Uterus (tissue), 3 donors: ENCODE measurements at regions not wholly inside any gene's neighbourhood (a gene's known extent, or its start where the extent isn't known, plus 50 kb on each side); places are given as distances from the start of the nearest gene placed in this dataset.

Experiments used
- DNase-seq, 2 donors: peaks; one replicate each; pipeline ENCODE4 v3.0.0-alpha.2; 2019 to 2020
- H3K27ac ChIP-seq, 2 donors: fragments of 200-600 bp; sonication (generic); 1 replicate in 1 of 2; 2 replicates in 1 of 2; pipeline ENCODE4 v1.5.1; 2016 to 2018
- H3K27me3 ChIP-seq, 2 donors: fragments of 200-600 bp; sonication (generic); one replicate each; pipeline ENCODE4 v1.5.1; 2018 to 2019; ENCODE audit warnings: control low read depth in 1 of 2
- H3K36me3 ChIP-seq, 2 donors: fragments of 200-600 bp; sonication (generic); one replicate each; pipeline ENCODE4 v1.5.1; 2019; ENCODE audit warnings: control low read depth in 1 of 2
- H3K4me1 ChIP-seq, 2 donors: fragments of 200-600 bp; sonication (generic); one replicate each; pipeline ENCODE4 v1.5.1; 2018 to 2019; ENCODE audit warnings: control low read depth in 1 of 2
- H3K4me3 ChIP-seq, 2 donors: fragments of 200-600 bp; sonication (generic); 1 replicate in 1 of 2; 2 replicates in 1 of 2; pipeline ENCODE4 v1.5.1; 2018 to 2019; ENCODE audit warnings: mild to moderate bottlenecking in 1 of 2
- H3K9me3 ChIP-seq, 2 donors: fragments of 200-600 bp; sonication (generic); one replicate each; pipeline ENCODE4 v1.5.1; 2019; ENCODE audit warnings: control low read depth in 1 of 2
- CTCF ChIP-seq, 4 experiments: fragments of 200-600 bp in 2 of 4; fragments of 450-650 bp in 2 of 4; sonication (generic) in 2 of 4; IDR thresholded peaks; one replicate each; pipeline ENCODE4 v1.5.1; 2016 to 2019; ENCODE audit warnings: antibody characterized with exemption in 4 of 4, mild to moderate bottlenecking in 2 of 4, moderate library complexity in 1 of 4
- POLR2A ChIP-seq, 2 donors: fragments of 450-650 bp; IDR thresholded peaks; one replicate each; pipeline ENCODE4 v1.6.1; 2016; ENCODE audit warnings: antibody characterized with exemption in 2 of 2, mild to moderate bottlenecking in 1 of 2, moderate library complexity in 1 of 2
- intact Hi-C: fragments of 100-400 bp; cut with DNase I; formaldehyde crosslinking; loops from one replicate; pipeline ENCODE4 v1.15.1; 2023; ENCODE audit warnings: low total_unique reads
- donor health status: DM: yes; HTN: yes; CAD: no.

GRCh38 chr4:89572224-89572858 is 264.6 kb downstream of the SNCA start:
- Histone ChIP-seq H3K36me3 (no peaks in the 10 kb centered on the region), H3K9me3 (no peaks in the 10 kb centered on the region), H3K27ac (no peak overlapping the region), H3K4me3 (no peak overlapping the region), H3K27me3 (no peaks in the 10 kb centered on the region), H3K4me1 (no peaks in the 10 kb centered on the region)
- intact Hi-C loops, result no loop called here
- TF ChIP-seq POLR2A (IDR thresholded peaks at IDR 0.05) (no peak), CTCF (IDR thresholded peaks at IDR 0.05) (no peak)
- no peak for DNase-seq

- intact Hi-C loops, result no loop called here
- Histone ChIP-seq H3K4me3 (no peak overlapping the region), H3K4me1 (no peaks in the 10 kb centered on the region), H3K27ac (no peak overlapping the region), H3K9me3 (no peaks in the 10 kb centered on the region), H3K36me3 (no peaks in the 10 kb centered on the region), H3K27me3 (no peaks in the 10 kb centered on the region)
- DNase-seq, result no peak
- no peak for TF ChIP-seq POLR2A (IDR thresholded peaks at IDR 0.05)
- TF ChIP-seq CTCF (IDR thresholded peaks at IDR 0.05), result no peak
These were observed 263.3 kb upstream of the GPRIN3 start for GRCh38 chr4:89570931-89571330.

- intact Hi-C loops, result no loop called here
- Histone ChIP-seq H3K27ac (no peak overlapping the region), H3K36me3 (no peaks in the 10 kb centered on the region), H3K27me3 (no peaks in the 10 kb centered on the region), H3K4me1 (no peaks in the 10 kb centered on the region), H3K4me3 (no peak overlapping the region), H3K9me3 (no peaks in the 10 kb centered on the region)
- no peak for TF ChIP-seq CTCF (IDR thresholded peaks at IDR 0.05)
- no peak for TF ChIP-seq POLR2A (IDR thresholded peaks at IDR 0.05)
- no peak for DNase-seq
These were observed 260.3 kb upstream of the GPRIN3 start for GRCh38 chr4:89567936-89568335.

GRCh38 chr4:89563431-89563830 is 255.8 kb upstream of the GPRIN3 start:
- DNase-seq, result no peak
- Histone ChIP-seq H3K9me3 (no peaks in the 10 kb centered on the region), H3K27ac (no peak overlapping the region), H3K4me3 (no peak overlapping the region), H3K4me1 (no peaks in the 10 kb centered on the region), H3K27me3 (no peaks in the 10 kb centered on the region), H3K36me3 (no peaks in the 10 kb centered on the region)
- intact Hi-C loops, result no loop called here
- TF ChIP-seq POLR2A (IDR thresholded peaks at IDR 0.05) (no peak), CTCF (IDR thresholded peaks at IDR 0.05) (no peak)

GRCh38 chr4:89562746-89563145 is 255.1 kb upstream of the GPRIN3 start:
- no peak for DNase-seq
- Histone ChIP-seq H3K9me3 (no peaks in the 10 kb centered on the region), H3K4me1 (no peaks in the 10 kb centered on the region)

More at GRCh38 chr4:89562746-89563145, 255.1 kb upstream of the GPRIN3 start:
- Histone ChIP-seq H3K27ac (no peak overlapping the region), H3K27me3 (no peaks in the 10 kb centered on the region), H3K36me3 (no peaks in the 10 kb centered on the region), H3K4me3 (no peak overlapping the region)
- intact Hi-C loops, result no loop called here
- TF ChIP-seq POLR2A (IDR thresholded peaks at IDR 0.05) (no peak), CTCF (IDR thresholded peaks at IDR 0.05) (no peak)
